ENCODE measurements at regions not wholly inside any gene's neighbourhood (a gene's known extent, or its start where the extent isn't known, plus 50 kb on each side); places are given as distances from the start of the nearest gene placed in this dataset.
"Not testable (repeated sequence)": the region's sequence is repeated elsewhere in the genome, so short reads cannot be mapped to it uniquely, and the experiment has no call there.

DNA sequence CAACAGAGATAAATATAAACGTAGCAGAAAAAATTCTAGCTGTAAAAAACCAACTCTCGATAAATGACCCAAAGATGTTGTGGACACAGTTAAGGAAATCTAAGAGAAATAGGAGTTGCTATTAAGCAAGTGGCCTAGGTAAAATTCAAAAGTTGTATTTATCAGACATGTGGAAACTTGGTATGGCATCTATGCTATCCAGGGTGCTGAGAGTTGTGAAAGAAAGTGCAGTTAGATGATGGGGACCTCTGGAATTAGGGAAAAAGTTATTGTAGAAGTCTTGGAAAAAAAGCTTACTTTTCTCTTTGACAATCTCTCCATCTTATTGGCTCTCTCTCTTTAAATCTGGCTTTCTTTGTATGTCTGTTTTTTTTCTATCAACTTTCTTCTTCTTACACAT is 1090.9 kb downstream of the TBL1XR1 start:
- intact Hi-C loops (cut with DNase I) = no loop called here
- Histone ChIP-seq H3K27ac (no peak overlapping the region), H3K36me3 (no peaks in the 10 kb centered on the region), H3K27me3 (no peaks in the 10 kb centered on the region), H3K9me3 (no peaks in the 10 kb centered on the region), H3K4me3 (replicated peaks in 1 of 3) (no peak overlapping the region), H3K4me1 (no peaks in the 10 kb centered on the region)
- WGBS, 2 donors = 86% methylated on average over 2 of the region's 2 CpGs
- DNase-seq = no peak
- TF ChIP-seq POLR2A (IDR thresholded peaks at IDR 0.05) = no peak
- TF ChIP-seq, protein P1, sequence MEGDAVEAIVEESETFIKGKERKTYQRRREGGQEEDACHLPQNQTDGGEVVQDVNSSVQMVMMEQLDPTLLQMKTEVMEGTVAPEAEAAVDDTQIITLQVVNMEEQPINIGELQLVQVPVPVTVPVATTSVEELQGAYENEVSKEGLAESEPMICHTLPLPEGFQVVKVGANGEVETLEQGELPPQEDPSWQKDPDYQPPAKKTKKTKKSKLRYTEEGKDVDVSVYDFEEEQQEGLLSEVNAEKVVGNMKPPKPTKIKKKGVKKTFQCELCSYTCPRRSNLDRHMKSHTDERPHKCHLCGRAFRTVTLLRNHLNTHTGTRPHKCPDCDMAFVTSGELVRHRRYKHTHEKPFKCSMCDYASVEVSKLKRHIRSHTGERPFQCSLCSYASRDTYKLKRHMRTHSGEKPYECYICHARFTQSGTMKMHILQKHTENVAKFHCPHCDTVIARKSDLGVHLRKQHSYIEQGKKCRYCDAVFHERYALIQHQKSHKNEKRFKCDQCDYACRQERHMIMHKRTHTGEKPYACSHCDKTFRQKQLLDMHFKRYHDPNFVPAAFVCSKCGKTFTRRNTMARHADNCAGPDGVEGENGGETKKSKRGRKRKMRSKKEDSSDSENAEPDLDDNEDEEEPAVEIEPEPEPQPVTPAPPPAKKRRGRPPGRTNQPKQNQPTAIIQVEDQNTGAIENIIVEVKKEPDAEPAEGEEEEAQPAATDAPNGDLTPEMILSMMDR (IDR thresholded peaks at IDR 0.05) = no peak

DNA sequence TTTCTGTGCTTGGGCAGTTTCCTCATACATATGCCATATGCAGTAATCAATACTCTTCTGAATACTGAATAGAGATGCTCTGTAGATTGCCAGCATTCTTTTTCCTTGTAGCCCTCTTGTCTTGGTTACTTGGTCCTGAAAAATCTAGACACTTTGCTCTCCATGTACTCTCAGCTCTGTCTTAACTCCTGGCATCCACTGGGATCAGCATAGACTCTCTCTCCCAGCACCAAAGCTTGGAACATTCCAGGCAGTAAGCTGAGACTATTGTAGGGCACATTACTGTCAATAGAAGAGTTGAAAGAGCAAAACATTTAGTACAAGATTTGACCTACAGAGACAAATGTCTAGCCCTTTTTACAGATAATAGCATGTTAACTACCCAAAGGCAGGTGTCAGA is 1100.3 kb downstream of the TBL1XR1 start:
- Histone ChIP-seq H3K4me1 (no peaks in the 10 kb centered on the region), H3K27ac (no peak overlapping the region), H3K36me3 (no peaks in the 10 kb centered on the region), H3K27me3 (no peaks in the 10 kb centered on the region), H3K4me3 (replicated peaks in 1 of 3) (no peak overlapping the region), H3K9me3 (no peaks in the 10 kb centered on the region)
- intact Hi-C loops (cut with DNase I) = no loop called here
- no peak for DNase-seq
- TF ChIP-seq, protein P1 (IDR thresholded peaks at IDR 0.05) = no peak
- no peak for TF ChIP-seq POLR2A (IDR thresholded peaks at IDR 0.05)

DNA sequence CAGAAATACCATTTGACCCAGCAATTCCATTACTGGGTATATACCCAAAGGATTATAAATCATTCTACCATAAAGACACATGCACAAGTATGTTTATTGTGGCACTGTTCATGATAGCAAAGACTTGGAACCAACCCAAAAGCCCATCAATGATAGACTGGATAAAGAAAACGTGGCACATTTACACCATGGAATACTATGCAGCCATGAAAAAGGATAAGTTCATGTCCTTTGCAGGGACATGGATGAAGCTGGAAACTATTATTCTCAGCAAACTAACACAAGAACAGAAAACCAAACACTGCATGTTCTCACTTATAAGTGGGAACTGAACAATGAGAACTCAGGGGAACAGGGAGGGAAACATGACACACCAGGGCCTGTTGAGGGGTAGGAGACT is 1103.4 kb downstream of the TBL1XR1 start:
- H3K4me3 ChIP-seq (replicated peaks in 1 of 3); H3K27me3 ChIP-seq; DNase-seq; intact Hi-C loops (cut with DNase I); H3K9me3 ChIP-seq; H3K4me1 ChIP-seq; H3K27ac ChIP-seq; H3K36me3 ChIP-seq: not testable (repeated sequence)
- WGBS, 2 donors = 57 to 68% methylated on average over 1 of the region's 1 CpG

DNA sequence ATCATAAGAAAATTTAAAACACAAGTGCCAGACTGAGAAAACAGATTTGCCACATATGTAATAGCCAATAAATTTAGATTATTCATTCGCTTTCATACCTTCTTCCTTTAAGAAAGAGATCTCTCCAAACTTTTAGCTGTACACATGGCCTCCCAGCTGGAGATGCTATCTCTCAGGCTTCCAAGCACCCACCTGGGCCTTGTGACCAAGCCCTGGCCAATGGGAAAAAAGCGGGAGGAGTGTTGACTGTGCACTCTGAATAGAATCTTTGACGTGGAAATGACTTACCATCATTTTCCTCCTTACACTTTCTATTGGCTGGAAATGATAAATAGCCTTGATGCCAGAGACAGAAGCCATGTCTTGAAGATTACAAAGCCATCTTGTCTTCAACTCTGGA is 1106.6 kb downstream of the TBL1XR1 start:
- Histone ChIP-seq H3K4me3 (replicated peaks in 1 of 3) (no peak overlapping the region), H3K36me3 (no peaks in the 10 kb centered on the region), H3K27ac (no peak overlapping the region), H3K4me1 (no peaks in the 10 kb centered on the region), H3K9me3 (no peaks in the 10 kb centered on the region), H3K27me3 (no peaks in the 10 kb centered on the region)
- intact Hi-C loops (cut with DNase I) = no loop called here
- no peak for DNase-seq
- TF ChIP-seq, protein P1 (IDR thresholded peaks at IDR 0.05) = no peak
- no peak for TF ChIP-seq POLR2A (IDR thresholded peaks at IDR 0.05)
- 72 to 76% methylated on average over 3 of the region's 3 CpGs for WGBS, 2 donors

DNA sequence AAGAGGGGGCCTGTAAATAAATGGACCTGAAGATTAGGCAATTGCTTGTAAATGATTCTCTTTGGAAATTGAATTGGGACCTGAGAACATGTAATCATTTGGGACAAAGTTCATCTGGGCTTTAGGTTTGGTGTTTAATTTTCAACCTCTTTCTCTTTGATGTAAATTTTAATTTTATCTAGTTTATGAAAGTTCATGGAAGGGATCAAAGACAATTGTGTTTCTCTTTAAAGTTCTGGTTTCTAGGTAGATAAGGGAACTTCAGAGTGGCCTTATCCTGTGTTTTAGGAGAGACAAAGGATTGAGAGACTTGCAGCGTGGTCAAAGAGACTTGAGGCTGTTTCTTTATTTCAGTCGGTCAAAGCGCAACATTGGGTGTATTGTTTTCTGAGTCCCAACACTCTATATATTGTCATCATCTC is 1108.3 kb downstream of the TBL1XR1 start:
- DNase-seq = no peak
- intact Hi-C loops (cut with DNase I) = no loop called here

More for the DNA sequence above, 1108.3 kb downstream of the TBL1XR1 start:
- no peaks in the 10 kb centered on the region for H3K4me1 ChIP-seq
- no peaks in the 10 kb centered on the region for H3K27me3 ChIP-seq
- no peak overlapping the region for H3K27ac ChIP-seq
- WGBS, 2 donors = 95% methylated on average over 3 of the region's 3 CpGs
- TF ChIP-seq, protein P1 (IDR thresholded peaks at IDR 0.05) = no peak
- TF ChIP-seq POLR2A (IDR thresholded peaks at IDR 0.05) = no peak
- H3K4me3 ChIP-seq (replicated peaks in 1 of 3) = no peak overlapping the region
- no peaks in the 10 kb centered on the region for H3K9me3 ChIP-seq
- H3K36me3 ChIP-seq = no peaks in the 10 kb centered on the region

Measured in thyroid gland (tissue), 4 donors.